NCI-H226 (cell line): ENCODE measurements at regions not wholly inside any gene's neighbourhood (a gene's known extent, or its start where the extent isn't known, plus 50 kb on each side); places are given as distances from the start of the nearest gene placed in this dataset.
"Not testable (repeated sequence)": the region's sequence is repeated elsewhere in the genome, so short reads cannot be mapped to it uniquely, and the experiment has no call there.

Source experiments
- DNase-seq: peaks from one replicate; pipeline ENCODE4 v3.0.0-alpha.2; 2015

DNA sequence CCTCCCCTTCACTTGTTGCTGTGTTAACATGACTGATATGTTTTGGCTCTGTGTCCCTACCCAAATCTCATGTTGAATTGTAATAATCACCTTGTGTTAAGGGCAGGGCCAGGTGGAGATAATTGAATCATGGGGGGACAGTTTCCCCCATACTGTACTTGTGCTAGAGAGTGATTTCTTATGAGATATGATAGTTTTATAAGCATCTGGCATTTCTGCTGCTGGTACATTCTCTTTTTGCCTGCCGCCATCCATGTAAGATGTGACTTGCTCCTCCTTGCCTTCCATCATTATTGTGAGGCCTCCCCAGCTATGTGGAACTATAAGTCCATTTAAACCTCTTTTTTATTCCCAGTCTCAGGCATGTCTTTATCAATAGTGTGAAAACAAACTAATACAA is 185.0 kb downstream of the TBX18 start:
- DNase-seq: no peak

- DNase-seq: no peak
Observed at GRCh38 chr6:84576029-84576428, 188.4 kb downstream of the TBX18 start.

DNA sequence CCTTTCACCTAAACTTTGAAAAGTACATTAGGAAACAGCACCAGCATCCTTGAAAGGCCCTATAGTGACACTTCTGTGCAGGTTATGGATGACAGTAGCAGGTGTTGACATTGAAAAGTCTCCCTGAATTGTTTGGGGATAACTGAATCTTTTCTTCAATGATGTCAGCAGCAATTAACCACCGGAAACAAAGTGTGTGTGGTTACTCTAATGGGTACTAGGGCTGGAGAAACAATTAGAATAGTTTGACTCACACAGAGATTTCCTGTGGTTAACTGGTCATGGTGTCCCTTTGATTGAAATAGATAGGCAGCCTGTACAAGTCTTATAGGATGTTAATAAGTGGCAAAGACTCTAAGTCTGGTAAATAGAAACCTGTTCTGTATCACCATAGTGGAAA is 189.1 kb downstream of the TBX18 start:
- DNase-seq: no peak

GRCh38 chr6:84569882-84570281 is 194.5 kb downstream of the TBX18 start:
- DNase-seq: no peak

- peak; percentile 34 for DNase-seq
Observed at GRCh38 chr6:84568971-84569370, 195.4 kb downstream of the TBX18 start.

GRCh38 chr6:84565718-84566117 is 198.7 kb downstream of the TBX18 start:
- not testable (repeated sequence) for DNase-seq

GRCh38 chr6:84560436-84561390 is 203.7 kb downstream of the TBX18 start:
- DNase-seq: no peak

- DNase-seq: no peak
Observed at GRCh38 chr6:84556541-84557335, 207.7 kb downstream of the TBX18 start.

- DNase-seq: no peak
Observed at GRCh38 chr6:84554706-84555105, 209.7 kb downstream of the TBX18 start.

GRCh38 chr6:84554074-84554473 is 210.3 kb downstream of the TBX18 start:
- peak; percentile 65 for DNase-seq

GRCh38 chr6:84553527-84553926 is 210.9 kb downstream of the TBX18 start:
- peak; percentile 69 for DNase-seq

- no peak for DNase-seq
Observed at GRCh38 chr6:84551797-84552196, 212.6 kb downstream of the TBX18 start.

GRCh38 chr6:84549917-84550316 is 214.5 kb downstream of the TBX18 start:
- DNase-seq: no peak

- peak; percentile 94 for DNase-seq
Observed at GRCh38 chr6:84547341-84547801, 217.0 kb downstream of the TBX18 start.

GRCh38 chr6:84546427-84546914 is 217.9 kb downstream of the TBX18 start:
- no peak for DNase-seq

- DNase-seq: no peak
Observed at GRCh38 chr6:84539122-84539856, 225.1 kb downstream of the TBX18 start.

GRCh38 chr6:84536885-84537638 is 227.3 kb downstream of the TBX18 start:
- no peak for DNase-seq

DNA sequence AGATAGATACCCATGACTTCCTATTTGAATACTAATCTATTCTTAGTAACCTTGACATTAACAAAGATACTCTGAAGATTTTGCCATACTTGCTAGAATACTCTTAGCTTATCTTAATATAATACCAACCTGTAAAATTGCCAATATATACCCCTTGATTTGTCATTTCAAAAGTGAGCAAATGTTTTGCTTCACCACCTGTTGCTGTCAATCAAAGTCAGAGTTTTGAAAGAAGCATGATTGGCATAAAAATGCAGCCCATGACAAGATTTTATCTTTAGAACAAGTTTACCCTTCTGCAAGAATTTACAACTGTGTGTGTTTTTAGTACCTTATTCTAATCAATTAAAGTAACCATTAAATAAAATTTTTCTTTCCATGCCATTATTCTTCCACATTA is 236.2 kb downstream of the TBX18 start:
- no peak for DNase-seq

- DNase-seq: no peak
Observed at GRCh38 chr6:84526631-84527030, 237.8 kb downstream of the TBX18 start.

DNA sequence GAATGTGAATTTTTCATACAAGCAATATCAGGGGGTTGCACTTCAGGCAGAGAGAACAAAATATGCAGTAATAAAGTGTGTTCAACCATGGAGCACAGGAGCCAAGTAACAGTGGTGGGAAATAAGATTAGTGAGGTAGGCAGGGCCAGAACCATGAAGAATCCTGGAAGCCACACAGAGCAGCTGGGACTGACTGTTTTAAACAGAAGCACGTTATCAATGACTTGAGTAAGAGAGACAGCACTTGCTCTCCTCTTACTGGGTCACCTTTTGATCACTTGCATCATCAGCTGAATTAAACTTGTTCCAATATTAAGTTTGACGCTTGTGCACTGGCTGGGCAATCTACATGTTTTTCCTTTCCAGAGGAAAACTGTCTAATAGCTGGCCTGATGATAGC is 238.5 kb downstream of the TBX18 start:
- DNase-seq: no peak

DNA sequence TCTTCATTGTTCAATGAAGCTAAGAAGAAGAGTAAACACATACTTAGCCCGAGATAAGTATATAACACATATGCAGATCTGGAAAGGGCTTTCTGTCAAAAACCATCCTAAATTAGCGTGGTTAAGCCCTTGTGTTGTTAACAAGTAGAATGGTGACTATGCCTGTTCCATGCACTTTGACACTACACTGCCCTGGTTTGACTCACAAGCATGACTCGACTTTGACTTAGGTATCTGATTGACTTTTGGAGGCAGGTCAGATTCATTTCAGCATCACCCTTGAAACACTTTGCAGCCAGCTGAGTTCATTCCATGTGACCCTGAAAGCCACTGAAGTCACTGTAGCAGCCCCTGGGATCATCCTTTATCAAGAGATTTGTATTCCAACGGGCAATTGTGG is 239.8 kb downstream of the TBX18 start:
- no peak for DNase-seq

DNA sequence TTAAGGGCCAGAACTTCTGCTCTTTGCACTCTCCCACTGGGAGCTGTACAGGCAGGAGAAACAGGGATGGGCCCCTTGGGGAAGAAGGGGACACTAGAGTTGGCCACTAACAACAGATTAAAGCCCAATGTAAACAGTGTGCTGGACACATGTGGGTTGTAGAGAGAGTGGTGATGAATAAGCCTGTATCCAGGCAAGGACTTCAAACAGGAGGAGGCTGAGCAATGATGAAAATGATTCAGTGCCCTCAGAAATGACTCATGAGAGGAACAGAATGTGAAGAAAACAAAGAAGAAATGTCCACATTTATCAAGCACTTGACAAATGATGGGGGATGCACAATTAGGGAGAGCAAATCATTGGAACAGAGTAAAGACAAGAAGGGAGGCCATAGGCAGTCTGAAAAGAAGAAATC is 242.3 kb downstream of the TBX18 start:
- peak; percentile 90 for DNase-seq
